ENCODE measurements at regions not wholly inside any gene's neighbourhood (a gene's known extent, or its start where the extent isn't known, plus 50 kb on each side); places are given as distances from the start of the nearest gene placed in this dataset.
A peak's percentile ranks its signal among the peaks of the same experiment; 100 is the strongest.

DNA sequence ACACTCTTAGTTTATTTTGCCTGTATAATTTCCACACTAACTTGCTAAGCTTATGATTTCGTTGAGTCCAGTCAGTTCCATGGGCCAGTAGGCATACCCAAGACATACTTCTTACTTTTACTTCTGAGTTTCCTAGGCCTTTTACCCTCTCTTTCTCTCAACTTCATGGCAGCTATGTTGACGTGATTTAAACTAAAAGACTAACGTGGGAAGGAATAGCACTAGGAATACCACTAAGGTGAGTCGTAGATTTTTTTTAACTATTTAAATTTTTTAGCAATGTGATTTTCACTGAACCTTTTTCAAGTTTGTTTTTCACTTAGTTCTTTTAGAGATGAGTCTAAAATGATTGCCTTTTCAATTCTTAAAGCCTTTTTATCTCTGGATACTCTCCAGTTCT, 793.5 kb upstream of the NOVA1 start:
- no peaks in the 10 kb centered on the region for H3K9me2 ChIP-seq (ENCODE audit: insufficient read depth)
- H3K79me2 ChIP-seq (ENCODE audit: insufficient read depth), result no peaks in the 10 kb centered on the region
- no peaks in the 10 kb centered on the region for H3F3A ChIP-seq (ENCODE audit: insufficient read depth)
- DNase-seq, result no peak
- no peak overlapping the region for H3K4me2 ChIP-seq (ENCODE audit: unreplicated experiment)
- peaks cover 5% of the 10 kb centered on the region for H3K9me3 ChIP-seq (ENCODE audit: low read depth)
- no peak overlapping the region for H3K4me3 ChIP-seq
- TF ChIP-seq EZH2 (IDR thresholded peaks at IDR 0.05; ENCODE audit: insufficient read depth, poor library complexity, severe bottlenecking) (no peak), EZH2phosphoT487 (IDR thresholded peaks at IDR 0.05; ENCODE audit: insufficient read depth, low read depth) (no peak)
- in situ Hi-C loops (cut with MboI), result no loop called here
- H3K36me3 ChIP-seq (ENCODE audit: low read depth), result no peaks in the 10 kb centered on the region
- no peaks in the 10 kb centered on the region for H4K20me1 ChIP-seq (ENCODE audit: insufficient read depth)
- H2AFZ ChIP-seq, result no peak overlapping the region
- no peaks in the 10 kb centered on the region for H3K4me1 ChIP-seq (ENCODE audit: insufficient read depth)
- H3K27me3 ChIP-seq (replicated peaks; ENCODE audit: insufficient read depth), result no peaks in the 10 kb centered on the region
- WGBS, 2 experiments (ENCODE audit: low coverage in 1 of 2, low lambda C conversion rate in 2 of 2, missing lambda C conversion rate in 2 of 2), result 16 to 24% methylated on average over 4 of the region's 4 CpGs
- no peak overlapping the region for H3K27ac ChIP-seq
- H3K9ac ChIP-seq, result no peak overlapping the region

DNA sequence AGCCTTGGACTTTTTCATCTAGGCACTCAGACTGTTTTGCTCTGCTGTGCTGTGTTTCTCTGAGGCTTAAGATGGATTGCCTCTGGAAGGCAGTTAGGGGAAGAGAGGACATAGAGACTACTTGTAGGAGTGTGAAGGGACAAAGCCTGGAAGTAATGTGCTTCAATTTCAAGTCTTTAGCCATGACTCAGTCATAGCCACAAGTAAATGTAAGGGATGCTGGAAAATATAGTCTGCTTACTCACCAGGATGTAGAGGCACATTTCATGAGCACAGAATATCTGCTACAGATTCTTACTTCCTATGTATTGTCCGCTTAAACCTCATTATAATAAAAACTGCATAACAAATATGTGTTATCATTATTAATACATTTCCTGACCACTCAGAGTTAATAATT, 794.3 kb upstream of the NOVA1 start:
- H3K9ac ChIP-seq, result no peak overlapping the region
- no peaks in the 10 kb centered on the region for H4K20me1 ChIP-seq (ENCODE audit: insufficient read depth)
- H2AFZ ChIP-seq, result no peak overlapping the region
- no peaks in the 10 kb centered on the region for H3K36me3 ChIP-seq (ENCODE audit: low read depth)
- H3K79me2 ChIP-seq (ENCODE audit: insufficient read depth), result no peaks in the 10 kb centered on the region
- no peaks in the 10 kb centered on the region for H3K4me1 ChIP-seq (ENCODE audit: insufficient read depth)
- H3F3A ChIP-seq (ENCODE audit: insufficient read depth), result no peaks in the 10 kb centered on the region
- H3K9me2 ChIP-seq (ENCODE audit: insufficient read depth), result no peaks in the 10 kb centered on the region
- H3K4me3 ChIP-seq, result no peak overlapping the region
- WGBS, 2 experiments (ENCODE audit: low coverage in 1 of 2, low lambda C conversion rate in 2 of 2, missing lambda C conversion rate in 2 of 2), result 16 to 45% methylated on average over 1 of the region's 1 CpG
- peaks cover 5% of the 10 kb centered on the region for H3K9me3 ChIP-seq (ENCODE audit: low read depth)
- no peaks in the 10 kb centered on the region for H3K27me3 ChIP-seq (replicated peaks; ENCODE audit: insufficient read depth)
- in situ Hi-C loops (cut with MboI), result no loop called here
- no peak overlapping the region for H3K27ac ChIP-seq
- TF ChIP-seq EZH2phosphoT487 (IDR thresholded peaks at IDR 0.05; ENCODE audit: insufficient read depth, low read depth) (no peak), EZH2 (IDR thresholded peaks at IDR 0.05; ENCODE audit: insufficient read depth, poor library complexity, severe bottlenecking) (no peak)
- no peak overlapping the region for H3K4me2 ChIP-seq (ENCODE audit: unreplicated experiment)
- DNase-seq, result peak; percentile 0

DNA sequence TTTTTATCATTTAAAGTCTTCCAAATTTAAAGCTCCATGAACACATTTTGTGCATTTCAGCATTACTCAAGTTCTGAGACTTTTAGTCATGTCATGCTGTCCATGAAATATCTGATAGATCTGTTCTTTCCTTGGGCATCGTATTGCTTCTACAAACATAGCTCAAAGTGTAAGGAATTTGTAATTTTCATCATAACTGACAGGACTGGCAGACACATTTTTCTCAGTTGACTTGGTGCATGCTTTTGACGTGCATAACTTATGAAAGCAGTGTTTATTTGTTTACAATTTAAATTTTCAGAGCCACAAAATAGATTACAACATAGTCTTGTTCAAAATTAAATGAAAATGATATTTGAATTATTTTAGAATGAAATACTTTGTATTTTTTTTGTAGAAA, 812.1 kb upstream of the NOVA1 start:
- Histone ChIP-seq H4K20me1 (ENCODE audit: insufficient read depth) (no peaks in the 10 kb centered on the region), H3K9me3 (ENCODE audit: low read depth) (peaks cover 3% of the 10 kb centered on the region), H3K9me2 (ENCODE audit: insufficient read depth) (no peaks in the 10 kb centered on the region), H3K79me2 (ENCODE audit: insufficient read depth) (no peaks in the 10 kb centered on the region), H3F3A (ENCODE audit: insufficient read depth) (no peaks in the 10 kb centered on the region), H3K27me3 (replicated peaks; ENCODE audit: insufficient read depth) (no peaks in the 10 kb centered on the region), H3K4me3 (no peak overlapping the region), H3K27ac (no peak overlapping the region), H3K36me3 (ENCODE audit: low read depth) (no peaks in the 10 kb centered on the region), H3K4me2 (ENCODE audit: unreplicated experiment) (no peak overlapping the region), H2AFZ (no peak overlapping the region), H3K4me1 (ENCODE audit: insufficient read depth) (no peaks in the 10 kb centered on the region), H3K9ac (no peak overlapping the region)
- TF ChIP-seq EZH2 (IDR thresholded peaks at IDR 0.05; ENCODE audit: insufficient read depth, poor library complexity, severe bottlenecking) (no peak), EZH2phosphoT487 (IDR thresholded peaks at IDR 0.05; ENCODE audit: insufficient read depth, low read depth) (no peak)
- no peak for DNase-seq
- WGBS, 2 experiments (ENCODE audit: low coverage in 1 of 2, low lambda C conversion rate in 2 of 2, missing lambda C conversion rate in 2 of 2), result 5 to 13% methylated on average over 2 of the region's 2 CpGs
- in situ Hi-C loops (cut with MboI), result no loop called here

DNA sequence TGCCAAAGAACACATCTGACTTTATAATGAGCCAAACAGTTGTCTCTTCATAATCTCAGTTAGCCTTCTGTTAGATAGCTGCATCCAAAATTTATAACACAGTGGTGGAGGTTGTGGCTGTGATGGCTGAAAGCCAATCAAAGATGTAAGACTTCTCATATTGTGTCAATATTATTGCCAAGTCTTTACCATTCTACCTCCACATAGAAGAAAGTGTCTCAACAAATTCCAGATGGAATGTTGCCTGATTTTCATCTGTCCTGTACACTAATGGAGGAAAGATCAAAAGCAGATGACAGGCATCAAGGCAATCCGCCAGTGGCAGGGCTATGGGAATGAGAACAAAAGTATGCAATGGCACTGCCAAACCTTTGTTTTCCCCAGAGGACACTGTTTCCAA, 813.1 kb upstream of the NOVA1 start:
- Histone ChIP-seq H3K4me3 (no peak overlapping the region), H3K27ac (no peak overlapping the region), H3K4me2 (ENCODE audit: unreplicated experiment) (no peak overlapping the region), H2AFZ (no peak overlapping the region), H4K20me1 (ENCODE audit: insufficient read depth) (no peaks in the 10 kb centered on the region), H3K9me2 (ENCODE audit: insufficient read depth) (no peaks in the 10 kb centered on the region), H3K79me2 (ENCODE audit: insufficient read depth) (no peaks in the 10 kb centered on the region), H3K9me3 (ENCODE audit: low read depth) (peaks cover 3% of the 10 kb centered on the region), H3K27me3 (replicated peaks; ENCODE audit: insufficient read depth) (no peaks in the 10 kb centered on the region), H3K4me1 (ENCODE audit: insufficient read depth) (no peaks in the 10 kb centered on the region), H3F3A (ENCODE audit: insufficient read depth) (no peaks in the 10 kb centered on the region), H3K9ac (no peak overlapping the region), H3K36me3 (ENCODE audit: low read depth) (no peaks in the 10 kb centered on the region)
- no peak for TF ChIP-seq EZH2phosphoT487 (IDR thresholded peaks at IDR 0.05; ENCODE audit: insufficient read depth, low read depth)
- TF ChIP-seq EZH2 (IDR thresholded peaks at IDR 0.05; ENCODE audit: insufficient read depth, poor library complexity, severe bottlenecking), result no peak
- in situ Hi-C loops (cut with MboI), result no loop called here
- no peak for DNase-seq
- WGBS, 2 experiments (ENCODE audit: low coverage in 1 of 2, low lambda C conversion rate in 2 of 2, missing lambda C conversion rate in 2 of 2), result 0 to 4% methylated on average over 1 of the region's 1 CpG

DNA sequence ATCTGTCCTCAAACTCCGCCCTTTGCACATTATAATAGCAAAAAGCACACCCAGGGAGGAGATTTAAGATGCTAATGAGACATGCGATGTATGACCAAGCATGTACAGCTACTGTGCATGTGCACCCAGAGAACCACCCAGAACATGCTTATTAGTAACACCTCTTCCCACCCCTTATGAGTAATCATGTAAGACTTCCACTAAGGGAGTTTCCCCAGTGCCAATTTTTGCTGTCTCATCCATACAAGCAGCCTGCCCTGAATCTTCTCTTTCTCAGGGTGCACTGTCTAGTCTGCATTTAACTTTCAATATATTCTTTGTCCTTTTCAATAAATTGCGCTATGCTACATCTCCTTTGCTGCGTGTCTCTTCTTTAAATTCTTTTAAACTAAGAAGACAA, 830.0 kb upstream of the NOVA1 start:
- H3K4me2 ChIP-seq (ENCODE audit: unreplicated experiment), result no peak overlapping the region
- H4K20me1 ChIP-seq (ENCODE audit: insufficient read depth), result no peaks in the 10 kb centered on the region
- peak; percentile 9 for DNase-seq
- H3K9me3 ChIP-seq (ENCODE audit: low read depth), result no peaks in the 10 kb centered on the region
- 48 to 54% methylated on average over 4 of the region's 4 CpGs for WGBS, 2 experiments (ENCODE audit: low coverage in 1 of 2, low lambda C conversion rate in 2 of 2, missing lambda C conversion rate in 2 of 2)
- TF ChIP-seq EZH2phosphoT487 (IDR thresholded peaks at IDR 0.05; ENCODE audit: insufficient read depth, low read depth), result no peak
- no peak for TF ChIP-seq EZH2 (IDR thresholded peaks at IDR 0.05; ENCODE audit: insufficient read depth, poor library complexity, severe bottlenecking)
- no peaks in the 10 kb centered on the region for H3F3A ChIP-seq (ENCODE audit: insufficient read depth)
- H3K36me3 ChIP-seq (ENCODE audit: low read depth), result no peaks in the 10 kb centered on the region
- in situ Hi-C loops (cut with MboI), result no loop called here
- no peak overlapping the region for H3K27ac ChIP-seq
- no peaks in the 10 kb centered on the region for H3K27me3 ChIP-seq (replicated peaks; ENCODE audit: insufficient read depth)
- no peak overlapping the region for H2AFZ ChIP-seq
- no peaks in the 10 kb centered on the region for H3K79me2 ChIP-seq (ENCODE audit: insufficient read depth)
- no peaks in the 10 kb centered on the region for H3K4me1 ChIP-seq (ENCODE audit: insufficient read depth)
- no peaks in the 10 kb centered on the region for H3K9me2 ChIP-seq (ENCODE audit: insufficient read depth)
- no peak overlapping the region for H3K9ac ChIP-seq
- no peak overlapping the region for H3K4me3 ChIP-seq
